ENCODE measurements at regions not wholly inside any gene's neighbourhood (a gene's known extent, or its start where the extent isn't known, plus 50 kb on each side); places are given as distances from the start of the nearest gene placed in this dataset.

GRCh38 chr4:18578307-18578706 lies 556.8 kb upstream of the LCORL start:
- Mint-ChIP-seq H3K9me3 (no peaks in the 10 kb centered on the region), H3K36me3 (ENCODE audit: insufficient read depth in 2 of 2) (no peaks in the 10 kb centered on the region), H3K27me3 (ENCODE audit: low read depth) (peaks cover 15% of the 10 kb centered on the region), H3K4me1 (ENCODE audit: low read depth) (no peaks in the 10 kb centered on the region), H3K27ac (no peak overlapping the region), H3K4me3 (no peak overlapping the region)
- no peak for DNase-seq
- ATAC-seq (replicated peaks in 1 of 2), result no peak

- DNase-seq, result no peak
- Mint-ChIP-seq H3K27ac (no peak overlapping the region), H3K4me3 (no peak overlapping the region), H3K4me1 (ENCODE audit: low read depth) (no peaks in the 10 kb centered on the region), H3K9me3 (no peaks in the 10 kb centered on the region), H3K27me3 (ENCODE audit: low read depth) (peaks cover 3% of the 10 kb centered on the region), H3K36me3 (ENCODE audit: insufficient read depth in 2 of 2) (no peaks in the 10 kb centered on the region)
- ATAC-seq (replicated peaks in 1 of 2), result no peak
These were observed 550.9 kb upstream of the LCORL start for GRCh38 chr4:18572481-18572880.

GRCh38 chr4:18571301-18571761 lies 549.8 kb upstream of the LCORL start:
- no peak overlapping the region for H3K27ac Mint-ChIP-seq
- DNase-seq (no peak), ATAC-seq (replicated peaks in 1 of 2) (peak; percentile 27 to 38)
- no peaks in the 10 kb centered on the region for H3K27me3 Mint-ChIP-seq (ENCODE audit: low read depth)
- H3K4me1 Mint-ChIP-seq (ENCODE audit: low read depth), result no peaks in the 10 kb centered on the region
- no peaks in the 10 kb centered on the region for H3K36me3 Mint-ChIP-seq (ENCODE audit: insufficient read depth in 2 of 2)
- H3K4me3 Mint-ChIP-seq, result no peak overlapping the region
- H3K9me3 Mint-ChIP-seq, result no peaks in the 10 kb centered on the region

GRCh38 chr4:18570370-18570769 lies 548.8 kb upstream of the LCORL start:
- Mint-ChIP-seq H3K36me3 (ENCODE audit: insufficient read depth in 2 of 2) (no peaks in the 10 kb centered on the region), H3K4me3 (no peak overlapping the region), H3K27ac (no peak overlapping the region), H3K27me3 (ENCODE audit: low read depth) (no peaks in the 10 kb centered on the region), H3K9me3 (no peaks in the 10 kb centered on the region), H3K4me1 (ENCODE audit: low read depth) (no peaks in the 10 kb centered on the region)
- ATAC-seq (replicated peaks in 1 of 2) (no peak), DNase-seq (no peak)

GRCh38 chr4:18568600-18568999 lies 547.0 kb upstream of the LCORL start:
- no peak for ATAC-seq (replicated peaks in 1 of 2)
- DNase-seq, result no peak
- no peaks in the 10 kb centered on the region for H3K27me3 Mint-ChIP-seq (ENCODE audit: low read depth)
- no peak overlapping the region for H3K4me3 Mint-ChIP-seq
- H3K36me3 Mint-ChIP-seq (ENCODE audit: insufficient read depth in 2 of 2), result no peaks in the 10 kb centered on the region
- peaks cover 3 to 5% of the 10 kb centered on the region in 2 donors for H3K9me3 Mint-ChIP-seq
- no peak overlapping the region for H3K27ac Mint-ChIP-seq
- no peaks in the 10 kb centered on the region for H3K4me1 Mint-ChIP-seq (ENCODE audit: low read depth)

- no peak for ATAC-seq (replicated peaks in 1 of 2)
- no peak overlapping the region for H3K4me3 Mint-ChIP-seq
- no peaks in the 10 kb centered on the region for H3K4me1 Mint-ChIP-seq (ENCODE audit: low read depth)
- no peak for DNase-seq
- peaks cover 5 to 7% of the 10 kb centered on the region in 2 donors for H3K9me3 Mint-ChIP-seq
- H3K36me3 Mint-ChIP-seq (ENCODE audit: insufficient read depth in 2 of 2), result peaks cover 1 to 2% of the 10 kb centered on the region in 2 donors
- no peak overlapping the region for H3K27ac Mint-ChIP-seq
- H3K27me3 Mint-ChIP-seq (ENCODE audit: low read depth), result no peaks in the 10 kb centered on the region
These were observed 545.6 kb upstream of the LCORL start for GRCh38 chr4:18566970-18567799.

GRCh38 chr4:18559492-18559891 lies 537.9 kb upstream of the LCORL start:
- ATAC-seq (replicated peaks in 1 of 2), result no peak
- H3K27ac Mint-ChIP-seq, result no peak overlapping the region
- DNase-seq, result no peak
- no peak overlapping the region for H3K4me3 Mint-ChIP-seq
- H3K36me3 Mint-ChIP-seq (ENCODE audit: insufficient read depth in 2 of 2), result peaks cover 2 to 3% of the 10 kb centered on the region in 2 donors
- H3K27me3 Mint-ChIP-seq (ENCODE audit: low read depth), result no peaks in the 10 kb centered on the region
- no peaks in the 10 kb centered on the region for H3K4me1 Mint-ChIP-seq (ENCODE audit: low read depth)
- H3K9me3 Mint-ChIP-seq, result peaks cover 8 to 10% of the 10 kb centered on the region in 2 donors

GRCh38 chr4:18556402-18556801 lies 534.8 kb upstream of the LCORL start:
- Mint-ChIP-seq H3K36me3 (ENCODE audit: insufficient read depth in 2 of 2) (peaks cover 0 to under 1% of the 10 kb centered on the region in 2 donors), H3K4me1 (ENCODE audit: low read depth) (no peaks in the 10 kb centered on the region), H3K9me3 (peaks cover 3% of the 10 kb centered on the region in 2 donors), H3K27ac (no peak overlapping the region), H3K4me3 (no peak overlapping the region), H3K27me3 (ENCODE audit: low read depth) (no peaks in the 10 kb centered on the region)
- DNase-seq, result no peak
- no peak for ATAC-seq (replicated peaks in 1 of 2)

GRCh38 chr4:18540349-18540748 lies 518.8 kb upstream of the LCORL start:
- Mint-ChIP-seq H3K27ac (no peak overlapping the region), H3K36me3 (ENCODE audit: insufficient read depth in 2 of 2) (no peaks in the 10 kb centered on the region), H3K9me3 (peaks cover 0 to 2% of the 10 kb centered on the region in 2 donors), H3K4me3 (no peak overlapping the region), H3K4me1 (ENCODE audit: low read depth) (no peaks in the 10 kb centered on the region), H3K27me3 (ENCODE audit: low read depth) (no peaks in the 10 kb centered on the region)
- no peak for DNase-seq
- no peak for ATAC-seq (replicated peaks in 1 of 2)

GRCh38 chr4:18538121-18538520 lies 516.6 kb upstream of the LCORL start:
- DNase-seq (no peak), ATAC-seq (replicated peaks in 1 of 2) (no peak)
- H3K27me3 Mint-ChIP-seq (ENCODE audit: low read depth), result no peaks in the 10 kb centered on the region
- no peak overlapping the region for H3K27ac Mint-ChIP-seq
- no peak overlapping the region for H3K4me3 Mint-ChIP-seq
- H3K4me1 Mint-ChIP-seq (ENCODE audit: low read depth), result no peaks in the 10 kb centered on the region
- H3K36me3 Mint-ChIP-seq (ENCODE audit: insufficient read depth in 2 of 2), result no peaks in the 10 kb centered on the region
- H3K9me3 Mint-ChIP-seq, result peaks cover 0 to 4% of the 10 kb centered on the region in 2 donors

GRCh38 chr4:18536428-18536827 lies 514.9 kb upstream of the LCORL start:
- ATAC-seq (replicated peaks in 1 of 2) (no peak), DNase-seq (no peak)
- no peaks in the 10 kb centered on the region for H3K27me3 Mint-ChIP-seq (ENCODE audit: low read depth)
- H3K36me3 Mint-ChIP-seq (ENCODE audit: insufficient read depth in 2 of 2), result no peaks in the 10 kb centered on the region
- no peak overlapping the region for H3K27ac Mint-ChIP-seq
- no peak overlapping the region for H3K4me3 Mint-ChIP-seq
- peaks cover 0 to 4% of the 10 kb centered on the region in 2 donors for H3K9me3 Mint-ChIP-seq
- H3K4me1 Mint-ChIP-seq (ENCODE audit: low read depth), result no peaks in the 10 kb centered on the region

- H3K27me3 Mint-ChIP-seq (ENCODE audit: low read depth), result no peaks in the 10 kb centered on the region
- no peak overlapping the region for H3K27ac Mint-ChIP-seq
- H3K4me1 Mint-ChIP-seq (ENCODE audit: low read depth), result no peaks in the 10 kb centered on the region
- ATAC-seq (replicated peaks in 1 of 2), result no peak
- peaks cover 0 to 4% of the 10 kb centered on the region in 2 donors for H3K9me3 Mint-ChIP-seq
- DNase-seq, result no peak
- no peak overlapping the region for H3K4me3 Mint-ChIP-seq
- H3K36me3 Mint-ChIP-seq (ENCODE audit: insufficient read depth in 2 of 2), result no peaks in the 10 kb centered on the region
These were observed 514.4 kb upstream of the LCORL start for GRCh38 chr4:18535948-18536347.

- ATAC-seq (replicated peaks in 1 of 2) (no peak), DNase-seq (no peak)
- Mint-ChIP-seq H3K27ac (no peak overlapping the region), H3K27me3 (ENCODE audit: low read depth) (no peaks in the 10 kb centered on the region), H3K9me3 (peaks cover 0 to 4% of the 10 kb centered on the region in 2 donors), H3K36me3 (ENCODE audit: insufficient read depth in 2 of 2) (no peaks in the 10 kb centered on the region), H3K4me3 (no peak overlapping the region), H3K4me1 (ENCODE audit: low read depth) (no peaks in the 10 kb centered on the region)
These were observed 511.8 kb upstream of the LCORL start for GRCh38 chr4:18533262-18533775.

GRCh38 chr4:18531731-18532130 lies 510.2 kb upstream of the LCORL start:
- DNase-seq, result no peak
- Mint-ChIP-seq H3K36me3 (ENCODE audit: insufficient read depth in 2 of 2) (no peaks in the 10 kb centered on the region), H3K9me3 (peaks cover 0 to 4% of the 10 kb centered on the region in 2 donors), H3K27ac (no peak overlapping the region), H3K27me3 (ENCODE audit: low read depth) (no peaks in the 10 kb centered on the region), H3K4me1 (ENCODE audit: low read depth) (no peaks in the 10 kb centered on the region), H3K4me3 (no peak overlapping the region)
- ATAC-seq (replicated peaks in 1 of 2), result no peak

All from activated T-cell treated with anti-CD3 and anti-CD28 coated beads, Interleukin-2, amount 50 U/mL, for 72 hours (primary cell).